ENCODE measurements at regions not wholly inside any gene's neighbourhood (a gene's known extent, or its start where the extent isn't known, plus 50 kb on each side); places are given as distances from the start of the nearest gene placed in this dataset.

- no peaks in the 10 kb centered on the region for H3K79me1 ChIP-seq (ENCODE audit: low read depth, low read length)
- H3K4me3 ChIP-seq (ENCODE audit: extremely low read depth in 1 of 4, insufficient read depth in 2 of 4, low read depth in 3 of 4, low read length in 4 of 4), result no peak overlapping the region
- no peaks in the 10 kb centered on the region for H3K9me3 ChIP-seq (ENCODE audit: insufficient read depth in 2 of 2, low read depth in 1 of 2, low read length in 1 of 2)
- H3K4me1 ChIP-seq (replicated peaks in 1 of 4; ENCODE audit: control insufficient read depth in 3 of 4, insufficient read depth in 4 of 4, low read length in 3 of 4), result no peaks in the 10 kb centered on the region
- ChIA-PET CTCF (ENCODE audit: partially characterized antibody) (no interaction called here), POLR2A (ENCODE audit: partially characterized antibody) (no interaction called here)
- H2BK20ac ChIP-seq (ENCODE audit: low read length), result no peak overlapping the region
- no peaks in the 10 kb centered on the region for H4K20me1 ChIP-seq (replicated peaks in 1 of 2; ENCODE audit: control insufficient read depth in 1 of 2, insufficient read depth in 2 of 2, low read length in 2 of 2)
- FAIRE-seq (no peak), DNase-seq (ENCODE audit: low read depth in 1 of 2, low spot score in 2 of 2) (no peak)
- no peak overlapping the region for H3K23ac ChIP-seq (ENCODE audit: insufficient read length)
- no peak overlapping the region for H3K14ac ChIP-seq (ENCODE audit: insufficient read length)
- H4K91ac ChIP-seq (replicated peaks; ENCODE audit: insufficient read length, low read length), result no peak overlapping the region
- H2AFZ ChIP-seq (ENCODE audit: low read length), result no peak overlapping the region
- no peak overlapping the region for H4K5ac ChIP-seq (ENCODE audit: insufficient read length, low read depth, low read length)
- H2BK15ac ChIP-seq (ENCODE audit: low read length), result no peak overlapping the region
- TF ChIP-seq SIN3A (conservative IDR thresholded peaks at IDR 0.05 in 1 of 2, IDR thresholded peaks at IDR 0.05 in 1 of 2; ENCODE audit: low read depth in 1 of 2, low read length in 2 of 2) (no peak), CTCF (IDR thresholded peaks at IDR 0.05; ENCODE audit: control extremely low read depth in 1 of 3, insufficient read depth in 1 of 3, low read depth in 1 of 3, low read length in 3 of 3) (no peak)
- no peak overlapping the region for H3K18ac ChIP-seq (ENCODE audit: extremely low read depth, low read length)
- no peaks in the 10 kb centered on the region for H3K79me2 ChIP-seq (ENCODE audit: control insufficient read depth in 1 of 2, insufficient read depth in 2 of 2, low read length in 2 of 2)
- no peak overlapping the region for H2BK5ac ChIP-seq (ENCODE audit: low read depth, low read length)
- H3K27ac ChIP-seq (ENCODE audit: low read depth, low read length), result no peak overlapping the region
- H3K27me3 ChIP-seq (replicated peaks in 1 of 4; ENCODE audit: control insufficient read depth in 3 of 4, extremely low read depth in 1 of 4, insufficient read depth in 3 of 4, low read length in 3 of 4), result no peaks in the 10 kb centered on the region
- no peak overlapping the region for H2AK5ac ChIP-seq (ENCODE audit: low read depth, low read length)
- H4K8ac ChIP-seq (ENCODE audit: extremely low read depth, insufficient read depth, low read length), result no peak overlapping the region
- no peak overlapping the region for H3K56ac ChIP-seq (replicated peaks; ENCODE audit: insufficient read length, low read depth, low read length)
- no peak overlapping the region for H2BK12ac ChIP-seq (ENCODE audit: low read depth, low read length)
- WGBS, 2 experiments (ENCODE audit: extremely low coverage in 1 of 2, insufficient coverage in 1 of 2, insufficient read length in 1 of 2, insufficient replicate concordance in 2 of 2, low coverage in 1 of 2, low lambda C conversion rate in 2 of 2, missing lambda C conversion rate in 1 of 2), result 91% methylated on average over 2 of the region's 2 CpGs; no CpG with 5 or more reads in 1 of the 2 experiments
- H3K4me2 ChIP-seq (ENCODE audit: insufficient read depth in 1 of 2, low read depth in 2 of 2, low read length in 2 of 2), result no peak overlapping the region
- H3K23me2 ChIP-seq (ENCODE audit: low read depth, low read length), result no peaks in the 10 kb centered on the region
- H3K4ac ChIP-seq (replicated peaks; ENCODE audit: insufficient read length, low read depth, low read length), result no peak overlapping the region
- H2BK120ac ChIP-seq (replicated peaks; ENCODE audit: low read depth, low read length), result no peak overlapping the region
- H3K9ac ChIP-seq (replicated peaks in 1 of 4; ENCODE audit: extremely low read depth in 1 of 4, low read depth in 3 of 4, low read length in 3 of 4), result no peak overlapping the region
- no peaks in the 10 kb centered on the region for H3K36me3 ChIP-seq (ENCODE audit: control insufficient read depth in 2 of 4, insufficient read depth in 4 of 4, low read length in 3 of 4)
Measured at GRCh38 chr11:81975261-81975900, 758.3 kb downstream of the FAM181B start.

Measured in H1 (cell line).